Stomach smooth muscle (tissue), 2 donors: ENCODE measurements at regions not wholly inside any gene's neighbourhood (a gene's known extent, or its start where the extent isn't known, plus 50 kb on each side); places are given as distances from the start of the nearest gene placed in this dataset.

ENCODE experiments used
- H3K27ac ChIP-seq: one replicate; pipeline ENCODE4 v1.7.0; 2013; ENCODE audit warnings: mild to moderate bottlenecking, low read length, inconsistent platforms
- H3K27me3 ChIP-seq, 2 donors: one replicate each; pipeline ENCODE4 v1.7.0; 2013; ENCODE audit warnings: low read length in 2 of 2; ENCODE audit not compliant: insufficient read depth in 2 of 2, control insufficient read depth in 1 of 2
- H3K36me3 ChIP-seq, 2 donors: one replicate each; pipeline ENCODE4 v1.7.0; 2013; ENCODE audit warnings: low read length in 2 of 2; ENCODE audit not compliant: control insufficient read depth in 2 of 2, insufficient read depth in 2 of 2
- H3K4me1 ChIP-seq: one replicate; pipeline ENCODE4 v1.7.0; 2013; ENCODE audit warnings: low read length; ENCODE audit not compliant: control insufficient read depth, insufficient read depth
- H3K4me3 ChIP-seq, 2 donors: one replicate each; pipeline ENCODE4 v1.7.0; 2013; ENCODE audit warnings: low read length in 2 of 2
- H3K9ac ChIP-seq, 2 donors: one replicate each; pipeline ENCODE4 v1.7.0; 2013; ENCODE audit warnings: low read length in 2 of 2, mild to moderate bottlenecking in 1 of 2
- H3K9me3 ChIP-seq, 2 donors: one replicate each; pipeline ENCODE4 v1.7.0; 2013; ENCODE audit warnings: low read length in 2 of 2; ENCODE audit not compliant: control insufficient read depth in 2 of 2
- donor health status: healthy.
- donor health status: Pancreatic carcinoma.

DNA sequence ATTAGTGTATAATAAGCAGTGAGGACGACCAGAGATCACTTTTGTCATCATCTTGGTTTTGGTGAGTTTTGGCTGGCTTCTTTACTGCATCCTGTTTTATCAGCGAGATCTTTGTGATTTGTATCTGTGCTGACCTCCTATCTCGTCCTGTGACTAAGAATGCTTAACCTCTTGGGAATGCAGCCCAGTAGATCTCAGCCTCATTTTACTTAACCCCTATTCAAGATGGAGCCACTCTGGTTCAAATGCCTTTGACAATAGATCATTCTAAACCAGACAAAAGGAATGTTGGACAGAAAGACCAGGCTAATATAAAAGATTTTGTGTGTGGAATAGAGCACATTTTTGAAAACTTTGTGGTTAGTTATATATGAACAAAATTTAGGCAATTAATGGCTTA, 618.5 kb upstream of the BCHE start:
- Histone ChIP-seq H3K36me3 (no peaks in the 10 kb centered on the region), H3K27me3 (no peaks in the 10 kb centered on the region), H3K9ac (no peak overlapping the region), H3K27ac (no peak overlapping the region), H3K4me1 (no peaks in the 10 kb centered on the region), H3K9me3 (no peaks in the 10 kb centered on the region), H3K4me3 (no peak overlapping the region)

GRCh38 chr3:166453478-166453877, 616.3 kb upstream of the BCHE start:
- Histone ChIP-seq H3K4me1 (no peaks in the 10 kb centered on the region), H3K27me3 (no peaks in the 10 kb centered on the region), H3K9me3 (no peaks in the 10 kb centered on the region), H3K36me3 (no peaks in the 10 kb centered on the region), H3K27ac (no peak overlapping the region), H3K4me3 (no peak overlapping the region), H3K9ac (no peak overlapping the region)

DNA sequence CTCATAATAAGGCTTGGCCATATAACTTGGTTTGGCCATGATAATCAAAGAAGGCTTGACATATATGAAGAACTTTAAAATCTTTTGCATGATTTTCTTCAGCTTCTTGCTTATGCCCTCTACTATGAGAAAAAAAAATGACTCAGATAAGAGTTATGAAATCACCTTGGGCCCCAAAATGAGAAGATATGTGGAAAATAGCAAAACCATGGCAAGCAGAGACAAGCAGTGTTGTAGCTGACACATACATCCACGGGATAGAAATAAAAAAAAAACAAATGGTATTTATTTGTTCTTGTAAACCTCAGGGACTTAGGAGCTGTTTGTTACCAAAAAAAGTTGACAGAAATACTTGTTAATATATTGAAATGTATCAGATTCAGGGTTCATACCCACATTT, 614.8 kb upstream of the BCHE start:
- Histone ChIP-seq H3K27ac (no peak overlapping the region), H3K4me3 (no peak overlapping the region), H3K4me1 (no peaks in the 10 kb centered on the region), H3K36me3 (no peaks in the 10 kb centered on the region), H3K9me3 (no peaks in the 10 kb centered on the region), H3K27me3 (no peaks in the 10 kb centered on the region), H3K9ac (no peak overlapping the region)

DNA sequence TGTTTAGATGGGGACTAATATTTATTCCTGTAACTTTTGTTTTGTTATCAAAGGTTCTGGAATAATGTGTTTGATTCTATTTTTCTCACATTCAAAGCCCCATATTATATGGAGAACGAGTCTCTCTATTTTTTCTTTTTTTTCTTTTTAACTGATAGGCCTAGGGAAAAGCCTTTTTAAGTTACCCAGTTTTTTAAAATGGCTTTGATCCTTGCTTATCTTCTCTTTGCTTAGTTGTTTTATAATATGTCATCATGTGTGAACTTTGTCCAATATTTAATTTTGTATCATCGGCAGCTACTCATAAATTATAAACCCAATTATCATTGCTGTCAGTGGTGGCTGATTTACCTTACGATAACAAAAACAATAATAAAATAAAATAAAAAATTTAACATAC, 610.3 kb upstream of the BCHE start:
- H3K27ac ChIP-seq, result no peak overlapping the region
- H3K9ac ChIP-seq, result no peak overlapping the region
- H3K4me1 ChIP-seq, result no peaks in the 10 kb centered on the region
- H3K4me3 ChIP-seq, result no peak overlapping the region
- H3K36me3 ChIP-seq, result no peaks in the 10 kb centered on the region
- H3K27me3 ChIP-seq, result no peaks in the 10 kb centered on the region
- no peaks in the 10 kb centered on the region for H3K9me3 ChIP-seq

GRCh38 chr3:166446986-166447385, 609.8 kb upstream of the BCHE start:
- H3K9me3 ChIP-seq, result no peaks in the 10 kb centered on the region
- H3K36me3 ChIP-seq, result no peaks in the 10 kb centered on the region
- H3K4me1 ChIP-seq, result no peaks in the 10 kb centered on the region
- H3K4me3 ChIP-seq, result no peak overlapping the region
- no peak overlapping the region for H3K27ac ChIP-seq
- H3K9ac ChIP-seq, result no peak overlapping the region
- no peaks in the 10 kb centered on the region for H3K27me3 ChIP-seq

- Histone ChIP-seq H3K4me3 (no peak overlapping the region), H3K27ac (no peak overlapping the region), H3K36me3 (no peaks in the 10 kb centered on the region), H3K27me3 (no peaks in the 10 kb centered on the region), H3K4me1 (no peaks in the 10 kb centered on the region), H3K9me3 (no peaks in the 10 kb centered on the region), H3K9ac (no peak overlapping the region)
Measured at GRCh38 chr3:166446291-166446690, 609.1 kb upstream of the BCHE start.

DNA sequence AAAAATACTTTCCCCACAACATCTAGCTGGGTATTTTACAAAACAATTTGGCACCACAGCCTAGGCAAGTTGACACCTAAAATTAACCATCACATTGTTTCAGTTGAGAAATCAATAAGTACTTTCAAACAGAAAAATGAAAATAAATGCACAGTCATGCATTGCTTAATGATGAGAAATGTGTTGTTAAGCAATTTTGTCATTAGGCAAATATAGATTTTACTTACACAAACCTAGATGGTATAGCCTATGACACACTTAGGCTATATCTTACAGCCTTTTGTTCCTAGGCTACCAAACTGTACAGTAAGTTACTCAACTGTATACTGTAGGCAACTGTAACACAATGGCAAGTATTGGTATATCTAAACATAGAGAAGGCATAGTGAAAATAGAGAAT, 608.6 kb upstream of the BCHE start:
- no peak overlapping the region for H3K27ac ChIP-seq
- no peaks in the 10 kb centered on the region for H3K36me3 ChIP-seq
- no peaks in the 10 kb centered on the region for H3K4me1 ChIP-seq
- no peaks in the 10 kb centered on the region for H3K9me3 ChIP-seq
- no peak overlapping the region for H3K4me3 ChIP-seq
- no peaks in the 10 kb centered on the region for H3K27me3 ChIP-seq
- no peak overlapping the region for H3K9ac ChIP-seq

- Histone ChIP-seq H3K9ac (no peak overlapping the region), H3K4me3 (no peak overlapping the region), H3K4me1 (no peaks in the 10 kb centered on the region), H3K27ac (no peak overlapping the region), H3K9me3 (no peaks in the 10 kb centered on the region), H3K36me3 (no peaks in the 10 kb centered on the region), H3K27me3 (no peaks in the 10 kb centered on the region)
Measured at GRCh38 chr3:166444756-166445155, 607.5 kb upstream of the BCHE start.

DNA sequence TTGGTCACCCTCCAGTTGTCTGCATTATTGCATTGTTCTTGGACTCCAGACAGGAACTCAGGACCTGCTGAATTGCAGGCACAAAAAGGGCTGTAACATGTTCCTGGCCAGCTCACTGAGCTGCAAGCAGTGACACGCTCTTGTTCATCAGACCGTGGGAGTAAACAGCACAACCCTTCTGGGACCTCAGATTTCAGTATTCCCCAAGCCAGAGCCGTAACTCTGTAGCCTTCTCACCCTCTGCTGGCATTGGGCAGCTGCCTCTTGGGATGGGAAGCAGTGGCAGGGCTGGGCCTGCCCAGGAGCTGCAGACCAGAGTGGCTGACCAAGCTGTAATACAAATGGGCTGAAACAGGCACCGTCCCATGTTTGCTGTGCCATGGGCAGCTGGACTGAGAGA, 607.1 kb upstream of the BCHE start:
- H3K9ac ChIP-seq, result no peak overlapping the region
- no peaks in the 10 kb centered on the region for H3K9me3 ChIP-seq
- H3K4me3 ChIP-seq, result no peak overlapping the region
- H3K27ac ChIP-seq, result no peak overlapping the region
- H3K4me1 ChIP-seq, result no peaks in the 10 kb centered on the region
- no peaks in the 10 kb centered on the region for H3K27me3 ChIP-seq
- no peaks in the 10 kb centered on the region for H3K36me3 ChIP-seq

- H3K27ac ChIP-seq, result no peak overlapping the region
- H3K9ac ChIP-seq, result no peak overlapping the region
- H3K27me3 ChIP-seq, result no peaks in the 10 kb centered on the region
- H3K4me3 ChIP-seq, result no peak overlapping the region
- H3K4me1 ChIP-seq, result no peaks in the 10 kb centered on the region
- H3K36me3 ChIP-seq, result no peaks in the 10 kb centered on the region
- H3K9me3 ChIP-seq, result no peaks in the 10 kb centered on the region
Measured at GRCh38 chr3:166435469-166436057, 598.3 kb upstream of the BCHE start.

DNA sequence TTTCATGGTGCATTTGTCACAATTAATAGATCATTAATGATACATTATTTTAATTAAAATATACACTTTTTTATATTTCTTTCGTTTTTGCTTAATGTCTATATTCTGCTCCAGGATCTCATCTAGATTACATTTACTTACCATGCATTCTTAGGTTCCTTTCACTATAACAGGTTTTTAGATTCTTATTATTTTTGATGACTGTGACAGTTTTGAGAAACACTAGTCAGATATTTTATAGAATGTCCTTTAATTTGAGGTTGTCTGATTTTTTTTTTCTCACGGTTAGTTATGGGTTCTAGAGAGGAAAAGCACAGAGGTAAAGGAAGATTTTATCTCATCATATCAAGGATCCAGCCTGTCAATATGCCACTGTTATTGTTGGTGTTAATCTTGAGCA, 595.8 kb upstream of the BCHE start:
- Histone ChIP-seq H3K27ac (no peak overlapping the region), H3K36me3 (no peaks in the 10 kb centered on the region), H3K9me3 (no peaks in the 10 kb centered on the region), H3K4me1 (no peaks in the 10 kb centered on the region), H3K9ac (no peak overlapping the region), H3K27me3 (no peaks in the 10 kb centered on the region), H3K4me3 (no peak overlapping the region)
